Ascending aorta (tissue), 2 donors: ENCODE measurements at regions not wholly inside any gene's neighbourhood (a gene's known extent, or its start where the extent isn't known, plus 50 kb on each side); places are given as distances from the start of the nearest gene placed in this dataset.
"Not testable (repeated sequence)": the region's sequence is repeated elsewhere in the genome, so short reads cannot be mapped to it uniquely, and the experiment has no call there.

ENCODE experiments used
- DNase-seq, 2 donors: peaks; one replicate each; pipeline ENCODE4 v3.0.0-alpha.2; 2019; ENCODE audit warnings: low spot score in 2 of 2
- H3K27ac ChIP-seq, 2 donors: fragments of 200-600 bp; sonication (generic); one replicate each; pipeline ENCODE4 v1.5.1; 2016 to 2017; ENCODE audit warnings: mild to moderate bottlenecking in 1 of 2
- H3K27me3 ChIP-seq: fragments of 200-600 bp; sonication (generic); one replicate; pipeline ENCODE4 v1.5.1; 2017
- H3K36me3 ChIP-seq, 2 donors: fragments of 200-600 bp; sonication (generic); one replicate each; pipeline ENCODE4 v1.5.1; 2016
- H3K4me1 ChIP-seq, 2 donors: fragments of 200-600 bp; sonication (generic); one replicate each; pipeline ENCODE4 v1.5.1; 2016 to 2017; ENCODE audit warnings: mild to moderate bottlenecking in 1 of 2
- H3K4me3 ChIP-seq, 2 donors: fragments of 200-600 bp; sonication (generic); one replicate each; pipeline ENCODE4 v1.5.1; 2016 to 2017; ENCODE audit warnings: mild to moderate bottlenecking in 1 of 2
- H3K9me3 ChIP-seq, 2 donors: fragments of 200-600 bp; sonication (generic); one replicate each; pipeline ENCODE4 v1.5.1; 2016
- intact Hi-C: fragments of 100-400 bp; cut with DNase I; formaldehyde crosslinking; loops from one replicate; pipeline ENCODE4 v1.15.1; 2023
- TF ChIP-seq, protein P1 (sequence below), 3 experiments: fragments of 200-600 bp in 2 of 3; fragments of 450-650 bp in 1 of 3; sonication (generic) in 2 of 3; IDR thresholded peaks; one replicate each; pipeline ENCODE4 v1.5.1; 2016 to 2019; ENCODE audit warnings: antibody characterized with exemption in 3 of 3, mild to moderate bottlenecking in 1 of 3, moderate library complexity in 1 of 3

GRCh38 chr13:87166348-87166747 lies 504.8 kb upstream of the SLITRK5 start:
- Histone ChIP-seq H3K4me1 (no peaks in the 10 kb centered on the region), H3K4me3 (no peak overlapping the region), H3K36me3 (no peaks in the 10 kb centered on the region), H3K9me3 (peaks cover 0 to 4% of the 10 kb centered on the region in 2 donors), H3K27ac (no peak overlapping the region), H3K27me3 (no peaks in the 10 kb centered on the region)
- intact Hi-C loops = no loop called here
- TF ChIP-seq, protein P1, sequence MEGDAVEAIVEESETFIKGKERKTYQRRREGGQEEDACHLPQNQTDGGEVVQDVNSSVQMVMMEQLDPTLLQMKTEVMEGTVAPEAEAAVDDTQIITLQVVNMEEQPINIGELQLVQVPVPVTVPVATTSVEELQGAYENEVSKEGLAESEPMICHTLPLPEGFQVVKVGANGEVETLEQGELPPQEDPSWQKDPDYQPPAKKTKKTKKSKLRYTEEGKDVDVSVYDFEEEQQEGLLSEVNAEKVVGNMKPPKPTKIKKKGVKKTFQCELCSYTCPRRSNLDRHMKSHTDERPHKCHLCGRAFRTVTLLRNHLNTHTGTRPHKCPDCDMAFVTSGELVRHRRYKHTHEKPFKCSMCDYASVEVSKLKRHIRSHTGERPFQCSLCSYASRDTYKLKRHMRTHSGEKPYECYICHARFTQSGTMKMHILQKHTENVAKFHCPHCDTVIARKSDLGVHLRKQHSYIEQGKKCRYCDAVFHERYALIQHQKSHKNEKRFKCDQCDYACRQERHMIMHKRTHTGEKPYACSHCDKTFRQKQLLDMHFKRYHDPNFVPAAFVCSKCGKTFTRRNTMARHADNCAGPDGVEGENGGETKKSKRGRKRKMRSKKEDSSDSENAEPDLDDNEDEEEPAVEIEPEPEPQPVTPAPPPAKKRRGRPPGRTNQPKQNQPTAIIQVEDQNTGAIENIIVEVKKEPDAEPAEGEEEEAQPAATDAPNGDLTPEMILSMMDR (IDR thresholded peaks at IDR 0.05) = no peak
- DNase-seq = no peak

- Histone ChIP-seq H3K27me3 (no peaks in the 10 kb centered on the region), H3K4me1 (no peaks in the 10 kb centered on the region), H3K36me3 (no peaks in the 10 kb centered on the region), H3K9me3 (no peaks in the 10 kb centered on the region), H3K4me3 (no peak overlapping the region), H3K27ac (no peak overlapping the region)
- DNase-seq = no peak
- TF ChIP-seq, protein P1 (IDR thresholded peaks at IDR 0.05) = no peak
- intact Hi-C loops = no loop called here
These were observed 502.8 kb upstream of the SLITRK5 start for GRCh38 chr13:87168390-87168789.

DNA sequence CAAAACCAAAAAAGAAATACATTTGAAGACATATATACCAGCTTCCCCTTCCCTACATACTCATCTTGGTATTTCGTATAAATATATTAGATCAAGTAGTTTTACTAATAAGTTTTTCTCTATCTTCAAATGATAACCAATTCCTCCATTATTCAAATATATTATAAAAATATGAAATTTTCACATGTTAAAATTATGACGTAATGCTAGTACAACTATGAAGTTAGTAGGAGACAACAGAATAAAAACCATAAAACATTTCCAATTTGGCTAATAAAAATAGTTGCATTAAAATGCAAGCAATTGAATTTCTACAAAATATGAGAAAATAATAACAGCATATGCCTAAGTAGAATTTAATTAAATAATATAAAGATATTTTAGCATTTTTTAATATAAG lies 501.8 kb upstream of the SLITRK5 start:
- Histone ChIP-seq H3K27me3 (no peaks in the 10 kb centered on the region), H3K4me3 (no peak overlapping the region), H3K27ac (no peak overlapping the region), H3K4me1 (no peaks in the 10 kb centered on the region), H3K36me3 (no peaks in the 10 kb centered on the region), H3K9me3 (no peaks in the 10 kb centered on the region)
- intact Hi-C loops = no loop called here
- TF ChIP-seq, protein P1 (IDR thresholded peaks at IDR 0.05) = no peak
- DNase-seq = no peak

GRCh38 chr13:87172166-87172835 lies 498.9 kb upstream of the SLITRK5 start:
- H3K36me3 ChIP-seq = no peaks in the 10 kb centered on the region
- H3K27ac ChIP-seq = no peak overlapping the region
- H3K27me3 ChIP-seq = no peaks in the 10 kb centered on the region
- no peaks in the 10 kb centered on the region for H3K4me1 ChIP-seq
- TF ChIP-seq, protein P1 (IDR thresholded peaks at IDR 0.05) = no peak
- intact Hi-C loops = no loop called here
- no peak overlapping the region for H3K4me3 ChIP-seq
- no peak for DNase-seq
- H3K9me3 ChIP-seq = no peaks in the 10 kb centered on the region

- H3K4me1 ChIP-seq, DNase-seq, H3K27ac ChIP-seq, intact Hi-C loops, H3K9me3 ChIP-seq, H3K4me3 ChIP-seq, H3K27me3 ChIP-seq, H3K36me3 ChIP-seq: not testable (repeated sequence)
These were observed 486.0 kb upstream of the SLITRK5 start for GRCh38 chr13:87185138-87185537.

GRCh38 chr13:87186647-87187046 lies 484.5 kb upstream of the SLITRK5 start:
- H3K4me1 ChIP-seq, intact Hi-C loops, H3K36me3 ChIP-seq, H3K27ac ChIP-seq, H3K27me3 ChIP-seq, H3K4me3 ChIP-seq, H3K9me3 ChIP-seq, DNase-seq: not testable (repeated sequence)

GRCh38 chr13:87191485-87191884 lies 479.7 kb upstream of the SLITRK5 start:
- intact Hi-C loops, H3K36me3 ChIP-seq, DNase-seq, H3K27me3 ChIP-seq, H3K27ac ChIP-seq, H3K9me3 ChIP-seq, H3K4me3 ChIP-seq, H3K4me1 ChIP-seq: not testable (repeated sequence)
